Uterus (tissue), 2 donors: ENCODE measurements at regions not wholly inside any gene's neighbourhood (a gene's known extent, or its start where the extent isn't known, plus 50 kb on each side); places are given as distances from the start of the nearest gene placed in this dataset.

Source experiments
- CTCF ChIP-seq, 4 experiments: fragments of 200-600 bp in 2 of 4; fragments of 450-650 bp in 2 of 4; sonication (generic) in 2 of 4; IDR thresholded peaks; one replicate each; pipeline ENCODE4 v1.5.1; 2016 to 2019; ENCODE audit warnings: antibody characterized with exemption in 4 of 4, mild to moderate bottlenecking in 2 of 4, moderate library complexity in 1 of 4
- POLR2A ChIP-seq, 2 donors: fragments of 450-650 bp; IDR thresholded peaks; one replicate each; pipeline ENCODE4 v1.6.1; 2016; ENCODE audit warnings: antibody characterized with exemption in 2 of 2, mild to moderate bottlenecking in 1 of 2, moderate library complexity in 1 of 2

GRCh38 chr11:71103266-71103665 is 149.1 kb downstream of the SHANK2 start:
- no peak for TF ChIP-seq POLR2A (IDR thresholded peaks at IDR 0.05)
- no peak for TF ChIP-seq CTCF (IDR thresholded peaks at IDR 0.05)
